Small intestine (tissue), 7 donors: ENCODE measurements at regions not wholly inside any gene's neighbourhood (a gene's known extent, or its start where the extent isn't known, plus 50 kb on each side); places are given as distances from the start of the nearest gene placed in this dataset.

ENCODE experiments used
- DNase-seq, 2 donors: peaks; one replicate each; pipeline versions ENCODE4 v3.0.0 to v3.0.0-alpha.2; 2013
- FAIRE-seq: peaks from 2 replicates; lab custom pipeline; 2012; peaks lifted over from hg19 to GRCh38; lab: Jason Lieb, UNC
- H3K27ac ChIP-seq, 3 donors: one replicate each; pipeline ENCODE4 v1.5.1; 2013; ENCODE audit warnings: low read length in 2 of 3, mild to moderate bottlenecking in 2 of 3, control low read depth in 1 of 3, inconsistent platforms in 1 of 3, low read depth in 1 of 3, moderate library complexity in 1 of 3
- H3K27me3 ChIP-seq, 3 donors: one replicate each; pipeline ENCODE4 v1.6.1; 2013; ENCODE audit warnings: low read length in 3 of 3, inconsistent platforms in 1 of 3; ENCODE audit not compliant: control insufficient read depth in 3 of 3, insufficient read depth in 3 of 3
- H3K36me3 ChIP-seq, 3 donors: one replicate each; pipeline ENCODE4 v1.6.1; 2013; ENCODE audit warnings: low read length in 3 of 3, inconsistent platforms in 1 of 3, low read depth in 1 of 3, mild to moderate bottlenecking in 1 of 3, moderate library complexity in 1 of 3; ENCODE audit not compliant: control insufficient read depth in 3 of 3, insufficient read depth in 2 of 3
- H3K4me1 ChIP-seq, 3 donors: one replicate each; pipeline ENCODE4 v1.6.1; 2013; ENCODE audit warnings: low read length in 2 of 3, inconsistent platforms in 1 of 3, low read depth in 1 of 3, mild to moderate bottlenecking in 1 of 3, moderate library complexity in 1 of 3; ENCODE audit not compliant: control insufficient read depth in 3 of 3, insufficient read depth in 2 of 3
- H3K4me3 ChIP-seq, 3 donors: one replicate each; pipeline ENCODE4 v1.5.1; 2013; ENCODE audit warnings: low read length in 3 of 3, control low read depth in 1 of 3, inconsistent platforms in 1 of 3, low read depth in 1 of 3, mild to moderate bottlenecking in 1 of 3, moderate library complexity in 1 of 3
- H3K9me3 ChIP-seq, 2 donors: one replicate each; pipeline ENCODE4 v1.6.1; 2013; ENCODE audit warnings: low read depth in 1 of 2, low read length in 1 of 2; ENCODE audit not compliant: control insufficient read depth in 2 of 2, insufficient read depth in 1 of 2
- WGBS, 3 donors: extraction: QIAGEN DNeasy Blood & Tissue Kit; methylation state at CpG; one replicate each; pipeline ENCODE4 v1.1.7; 2013; 5-methylcytosine and 5-hydroxymethylcytosine counted together
- donor health status: healthy with polysubstance abuse.
- donor health status: control.
- donor health status: control.
- donor health status: Bipolar disorder and iron deficiency.
- donor health status: healthy.

DNA sequence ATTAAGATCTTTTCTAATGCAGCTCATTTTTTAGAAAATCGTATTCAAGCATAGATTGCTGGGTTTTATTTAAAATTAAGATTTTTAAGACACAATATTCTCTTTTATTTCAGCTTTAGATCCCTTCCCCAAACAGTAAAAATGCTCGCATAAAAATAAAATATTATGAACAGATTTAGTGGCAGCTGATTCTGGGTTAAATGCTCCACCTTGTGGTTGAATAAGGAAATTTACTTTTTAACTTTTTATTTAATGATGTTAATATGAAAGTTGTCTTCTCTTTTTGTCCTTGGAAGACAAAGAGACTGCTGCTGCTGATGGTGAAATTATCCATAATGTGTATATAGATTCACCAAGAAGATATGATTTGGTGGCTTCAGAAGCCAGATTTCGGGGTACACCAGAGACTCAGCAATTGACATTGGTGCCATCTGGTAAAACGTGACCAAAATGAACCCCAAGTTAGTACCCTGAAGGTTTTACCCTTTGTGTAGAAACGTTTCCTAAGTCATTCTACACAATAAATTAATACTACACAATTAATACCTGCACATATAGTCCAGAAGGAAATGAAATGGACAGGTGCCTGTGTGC, 128.0 kb downstream of the ADAMTS1 start:
- WGBS, 3 donors, result 13 to 25% (median 18%) methylated on average over 5 of the region's 5 CpGs
- no peak overlapping the region for H3K27ac ChIP-seq
- DNase-seq (peak in 1 of 2 donors; percentile 7), FAIRE-seq (no peak)
- no peaks in the 10 kb centered on the region for H3K4me1 ChIP-seq
- H3K27me3 ChIP-seq, result no peaks in the 10 kb centered on the region
- H3K36me3 ChIP-seq, result no peaks in the 10 kb centered on the region
- no peak overlapping the region for H3K4me3 ChIP-seq
- H3K9me3 ChIP-seq, result no peaks in the 10 kb centered on the region

GRCh38 chr21:26715878-26716506, 129.2 kb downstream of the ADAMTS1 start:
- Histone ChIP-seq H3K9me3 (no peaks in the 10 kb centered on the region), H3K36me3 (no peaks in the 10 kb centered on the region), H3K4me3 (no peak overlapping the region), H3K27ac (no peak overlapping the region), H3K4me1 (no peaks in the 10 kb centered on the region), H3K27me3 (no peaks in the 10 kb centered on the region)
- 11 to 26% (median 22%) methylated on average over 7 of the region's 7 CpGs for WGBS, 3 donors
- DNase-seq (peak; percentile 42 to 46), FAIRE-seq (no peak)

DNA sequence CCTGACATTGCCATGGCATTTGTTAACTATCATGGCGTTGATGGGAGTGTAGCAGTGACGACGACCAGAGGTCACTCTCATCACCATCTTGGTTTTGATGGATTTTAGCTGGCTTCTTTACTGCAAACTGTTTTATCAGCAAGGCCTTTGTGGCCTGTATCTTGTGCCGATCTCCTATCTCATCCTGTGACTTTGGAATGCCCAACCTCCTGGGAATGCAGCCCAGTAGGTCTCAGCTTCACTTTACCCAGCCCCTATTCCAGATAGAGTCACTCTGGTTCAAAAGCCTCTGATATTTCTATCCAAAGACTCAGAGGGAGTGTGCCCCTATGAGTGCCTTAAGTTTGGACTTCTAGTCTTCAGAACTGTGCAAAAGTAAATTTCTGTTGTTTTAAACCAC, 130.1 kb downstream of the ADAMTS1 start:
- whole genome bisulfite sequencing, 3 donors, result 74 to 88% (median 77%) methylated on average over 4 of the region's 4 CpGs
- Histone ChIP-seq H3K27me3 (no peaks in the 10 kb centered on the region), H3K4me3 (no peak overlapping the region), H3K4me1 (no peaks in the 10 kb centered on the region), H3K36me3 (no peaks in the 10 kb centered on the region), H3K9me3 (no peaks in the 10 kb centered on the region), H3K27ac (no peak overlapping the region)
- FAIRE-seq (no peak), DNase-seq (no peak)

GRCh38 chr21:26710155-26710554, 135.1 kb downstream of the ADAMTS1 start:
- H3K27ac ChIP-seq, result no peak overlapping the region
- H3K27me3 ChIP-seq, result no peaks in the 10 kb centered on the region
- FAIRE-seq (no peak), DNase-seq (no peak)
- H3K36me3 ChIP-seq, result no peaks in the 10 kb centered on the region
- no peaks in the 10 kb centered on the region for H3K9me3 ChIP-seq
- WGBS, 3 donors, result 41 to 61% (median 56%) methylated on average over 11 of the region's 11 CpGs
- H3K4me3 ChIP-seq, result no peak overlapping the region
- H3K4me1 ChIP-seq, result no peaks in the 10 kb centered on the region

DNA sequence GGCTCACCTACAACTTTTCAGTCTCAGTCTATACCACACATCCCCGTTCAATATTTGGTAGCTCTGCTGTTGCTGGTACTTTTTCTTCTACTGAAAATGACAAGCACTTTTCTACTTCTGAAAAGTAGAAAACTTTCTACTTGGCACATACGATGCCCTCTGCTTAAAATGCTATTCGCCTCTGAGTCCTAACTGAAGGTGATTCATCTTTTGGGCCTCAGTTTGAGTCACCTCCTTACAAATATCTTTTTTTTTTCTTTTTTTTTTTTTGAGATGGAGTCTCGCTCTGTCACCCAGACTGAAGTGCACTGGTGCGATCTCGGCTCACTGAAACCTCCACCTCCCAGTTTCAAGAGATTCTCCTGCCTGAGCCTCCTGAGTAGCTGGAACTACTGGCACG, 136.0 kb upstream of the CYYR1 start:
- Histone ChIP-seq H3K4me3 (no peak overlapping the region), H3K36me3 (no peaks in the 10 kb centered on the region), H3K27ac (no peak overlapping the region), H3K27me3 (no peaks in the 10 kb centered on the region), H3K9me3 (no peaks in the 10 kb centered on the region), H3K4me1 (no peaks in the 10 kb centered on the region)
- 81 to 93% (median 84%) methylated on average over 7 of the region's 7 CpGs for WGBS, 3 donors
- no peak for FAIRE-seq
- no peak for DNase-seq

- no peaks in the 10 kb centered on the region for H3K4me1 ChIP-seq
- no peak for DNase-seq
- no peaks in the 10 kb centered on the region for H3K36me3 ChIP-seq
- H3K9me3 ChIP-seq, result no peaks in the 10 kb centered on the region
- 90 to 95% (median 93%) methylated on average over 3 of the region's 3 CpGs for WGBS, 3 donors
- no peak for FAIRE-seq
- H3K27ac ChIP-seq, result no peak overlapping the region
- H3K27me3 ChIP-seq, result no peaks in the 10 kb centered on the region
- no peak overlapping the region for H3K4me3 ChIP-seq
Observed at GRCh38 chr21:26708223-26708800, 135.2 kb upstream of the CYYR1 start.

DNA sequence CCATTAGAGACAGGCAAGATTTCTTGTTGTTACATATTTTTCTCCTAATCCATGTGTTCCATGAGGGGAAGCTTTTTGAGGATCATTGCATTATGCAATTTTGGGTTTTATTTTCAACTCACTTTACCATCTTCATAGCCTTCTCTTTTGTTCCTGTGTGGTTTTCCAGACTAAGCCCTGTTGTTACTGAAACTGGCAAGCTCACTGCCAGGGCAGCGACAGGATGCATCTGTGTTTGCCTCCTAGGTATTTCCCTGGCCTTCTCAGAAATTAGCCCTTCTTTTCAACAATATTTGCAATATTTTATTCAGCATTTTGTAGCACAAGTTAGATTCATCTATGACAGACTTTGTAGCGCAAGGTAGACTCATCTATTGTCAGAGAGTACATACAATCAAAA, 134.2 kb upstream of the CYYR1 start:
- H3K4me3 ChIP-seq, result no peak overlapping the region
- FAIRE-seq (no peak), DNase-seq (no peak)
- no peak overlapping the region for H3K27ac ChIP-seq
- WGBS, 3 donors, result 68 to 86% (median 84%) methylated on average over 2 of the region's 2 CpGs
- no peaks in the 10 kb centered on the region for H3K4me1 ChIP-seq
- H3K36me3 ChIP-seq, result no peaks in the 10 kb centered on the region
- peaks cover 0 to 3% of the 10 kb centered on the region in 2 donors for H3K9me3 ChIP-seq
- no peaks in the 10 kb centered on the region for H3K27me3 ChIP-seq

- no peak for DNase-seq
- WGBS, 3 donors, result 77 to 83% (median 79%) methylated on average over 3 of the region's 3 CpGs
- FAIRE-seq, result no peak
Observed at GRCh38 chr21:26698416-26698815, 125.3 kb upstream of the CYYR1 start.

More at GRCh38 chr21:26698416-26698815, 125.3 kb upstream of the CYYR1 start:
- Histone ChIP-seq H3K4me3 (no peak overlapping the region), H3K27me3 (no peaks in the 10 kb centered on the region), H3K36me3 (no peaks in the 10 kb centered on the region), H3K27ac (no peak overlapping the region), H3K9me3 (peaks cover 0 to 3% of the 10 kb centered on the region in 2 donors), H3K4me1 (no peaks in the 10 kb centered on the region)
